ENCODE measurements at regions not wholly inside any gene's neighbourhood (a gene's known extent, or its start where the extent isn't known, plus 50 kb on each side); places are given as distances from the start of the nearest gene placed in this dataset.

DNA sequence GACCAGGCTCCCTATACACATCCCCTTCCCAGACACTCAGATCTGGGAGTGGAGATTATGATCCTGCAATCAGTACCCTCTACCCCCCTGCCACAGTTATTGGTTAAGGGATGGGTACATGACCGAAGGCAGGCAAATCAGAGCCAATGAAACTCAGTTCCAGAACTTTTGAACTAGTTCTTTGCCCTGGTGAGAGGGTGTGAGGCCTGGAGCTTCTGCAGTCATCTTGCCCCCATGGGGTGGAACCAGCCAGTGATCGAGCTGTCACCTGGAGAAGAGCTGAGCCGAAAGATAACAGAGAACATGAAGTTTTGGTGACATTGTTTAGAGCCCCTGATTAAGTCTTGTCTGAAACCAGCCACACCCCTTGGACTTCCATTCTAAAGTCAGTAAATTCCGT is 88.2 kb upstream of the DUSP5 start:
- Histone ChIP-seq H3K4me1 (peaks cover 12 to 26% (median 15%) of the 10 kb centered on the region in 4 donors), H3K27ac (no peak overlapping the region), H3K27me3 (no peaks in the 10 kb centered on the region), H3K9me3 (no peaks in the 10 kb centered on the region), H3K4me3 (no peak overlapping the region), H3K36me3 (no peaks in the 10 kb centered on the region)
- in situ Hi-C loops (cut with MboI; ENCODE audit: low pct_ligation_motif_present in 1 of 4, low pct_unique_long_range_greater_than_20kb in 1 of 4, low sequenced_read_pairs in 3 of 4): no loop called here
- intact Hi-C loops (cut with DNase I; ENCODE audit: low total_unique reads): no loop called here
- TF ChIP-seq POLR2A (IDR thresholded peaks at IDR 0.05) (no peak), CTCF (IDR thresholded peaks at IDR 0.05) (no peak), EP300 (IDR thresholded peaks at IDR 0.05; ENCODE audit: low read depth) (no peak), POLR2AphosphoS5 (IDR thresholded peaks at IDR 0.05) (no peak)
- 57 to 75% methylated on average over 1 to 4 of the region's 4 CpGs for WGBS, 2 donors (ENCODE audit: low coverage in 1 of 2)
- no peak for DNase-seq

- TF ChIP-seq POLR2AphosphoS5 (IDR thresholded peaks at IDR 0.05): no peak
- no peak for TF ChIP-seq EP300 (IDR thresholded peaks at IDR 0.05; ENCODE audit: low read depth)
- TF ChIP-seq CTCF (IDR thresholded peaks at IDR 0.05): no peak
- TF ChIP-seq POLR2A (IDR thresholded peaks at IDR 0.05): no peak
- in situ Hi-C loops (cut with MboI; ENCODE audit: low pct_ligation_motif_present in 1 of 4, low pct_unique_long_range_greater_than_20kb in 1 of 4, low sequenced_read_pairs in 3 of 4) (no loop called here), intact Hi-C loops (cut with DNase I; ENCODE audit: low total_unique reads) (no loop called here)
- no peak for DNase-seq
- Histone ChIP-seq H3K27ac (peak overlapping the region; percentile 33 to 70 (median 62)), H3K27me3 (no peaks in the 10 kb centered on the region), H3K4me1 (peaks cover 12 to 26% (median 15%) of the 10 kb centered on the region in 4 donors), H3K9me3 (no peaks in the 10 kb centered on the region), H3K4me3 (no peak overlapping the region), H3K36me3 (no peaks in the 10 kb centered on the region)
- WGBS, 2 donors (ENCODE audit: low coverage in 1 of 2): 64 to 82% methylated on average over 4 of the region's 4 CpGs
Observed at GRCh38 chr10:110409926-110410325, 87.8 kb upstream of the DUSP5 start.

- TF ChIP-seq POLR2AphosphoS5 (IDR thresholded peaks at IDR 0.05) (peak in 2 of 3 donors; percentile 45 to 54), CTCF (IDR thresholded peaks at IDR 0.05) (no peak)
- in situ Hi-C loops (cut with MboI; ENCODE audit: low pct_ligation_motif_present in 1 of 4, low pct_unique_long_range_greater_than_20kb in 1 of 4, low sequenced_read_pairs in 3 of 4): no loop called here
- 60 to 64% methylated on average over 7 to 11 of the region's 11 CpGs for WGBS, 2 donors (ENCODE audit: low coverage in 1 of 2)
- Histone ChIP-seq H3K9me3 (no peaks in the 10 kb centered on the region), H3K4me3 (no peak overlapping the region), H3K27me3 (no peaks in the 10 kb centered on the region), H3K4me1 (peaks cover 12 to 26% (median 17%) of the 10 kb centered on the region in 4 donors), H3K36me3 (no peaks in the 10 kb centered on the region), H3K27ac (peak overlapping the region; percentile 33 to 70 (median 62))
- peak; percentile 77 for DNase-seq
- intact Hi-C loops (cut with DNase I; ENCODE audit: low total_unique reads): no loop called here
Observed at GRCh38 chr10:110410329-110411046, 87.2 kb upstream of the DUSP5 start.

DNA sequence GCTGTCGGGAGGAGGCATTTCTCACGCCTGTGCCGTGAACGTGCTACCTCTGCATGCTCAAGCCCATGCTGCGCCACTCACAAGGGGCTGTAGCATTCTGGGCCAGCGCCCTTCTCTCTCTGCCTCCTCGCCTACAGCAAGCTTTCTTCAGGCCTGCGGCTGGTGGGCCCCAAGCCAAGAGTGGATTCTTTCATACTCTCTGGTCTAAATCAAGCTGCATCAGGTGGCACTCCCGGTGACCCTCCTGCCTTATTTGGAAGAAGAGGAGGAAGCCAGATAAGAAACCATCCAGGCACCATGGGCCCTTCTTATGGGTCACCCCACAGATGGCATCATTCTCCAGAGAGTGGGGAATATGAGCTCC is 86.7 kb upstream of the DUSP5 start:
- Histone ChIP-seq H3K36me3 (no peaks in the 10 kb centered on the region), H3K4me1 (peaks cover 12 to 26% (median 18%) of the 10 kb centered on the region in 4 donors), H3K9me3 (no peaks in the 10 kb centered on the region)

More for the DNA sequence above, 86.7 kb upstream of the DUSP5 start:
- no peaks in the 10 kb centered on the region for H3K27me3 ChIP-seq
- no peak for TF ChIP-seq POLR2AphosphoS5 (IDR thresholded peaks at IDR 0.05)
- 57 to 87% methylated on average over 1 to 9 of the region's 9 CpGs for WGBS, 2 donors (ENCODE audit: low coverage in 1 of 2)
- H3K27ac ChIP-seq: peak overlapping the region; percentile 33 to 70 (median 62)
- DNase-seq: no peak
- no peak overlapping the region for H3K4me3 ChIP-seq
- in situ Hi-C loops (cut with MboI; ENCODE audit: low pct_ligation_motif_present in 1 of 4, low pct_unique_long_range_greater_than_20kb in 1 of 4, low sequenced_read_pairs in 3 of 4) (no loop called here), intact Hi-C loops (cut with DNase I; ENCODE audit: low total_unique reads) (no loop called here)
